Right ventricle myocardium inferior (tissue), 1 donor: ENCODE measurements at regions not wholly inside any gene's neighbourhood (a gene's known extent, or its start where the extent isn't known, plus 50 kb on each side); places are given as distances from the start of the nearest gene placed in this dataset.

Experiments
- ATAC-seq: fragments of 200-7000 bp; cut with Tn5 transposase; one replicate; pipeline ENCODE4 v1.9.1; 2020; ENCODE audit warnings: mild to moderate bottlenecking, moderate library complexity
- DNase-seq: peaks from one replicate; pipeline ENCODE4 v3.0.0; 2021; ENCODE audit errors: missing footprints
- intact Hi-C: fragments of 100-400 bp; cut with DNase I; formaldehyde crosslinking; loops from one replicate; pipeline ENCODE4 v1.11.0; 2022
- donor health status: DM: no; HTN: yes; CAD: no; lungs with severe emphysema.

DNA sequence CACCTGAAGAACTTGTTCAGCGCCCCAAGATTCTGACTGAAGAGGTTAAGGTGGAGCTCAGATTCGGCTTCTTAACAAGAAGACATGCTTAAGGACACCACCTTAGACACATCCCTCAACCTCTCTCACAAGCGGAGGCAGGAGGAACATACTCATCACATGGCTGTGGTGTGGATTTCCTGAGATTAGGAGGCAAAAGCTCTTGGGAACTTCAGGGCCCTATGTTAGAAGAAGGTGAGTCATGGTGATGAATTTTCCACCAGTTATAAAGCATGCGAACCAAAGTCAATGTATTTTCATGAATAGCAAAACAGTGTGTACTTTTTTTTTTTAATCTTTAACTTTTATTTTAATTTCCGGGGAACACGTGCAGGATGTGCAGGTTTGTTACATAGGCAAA, 212.2 kb upstream of the SUCLG2 start:
- DNase-seq (no peak), ATAC-seq (no peak)
- intact Hi-C loops = no loop called here

DNA sequence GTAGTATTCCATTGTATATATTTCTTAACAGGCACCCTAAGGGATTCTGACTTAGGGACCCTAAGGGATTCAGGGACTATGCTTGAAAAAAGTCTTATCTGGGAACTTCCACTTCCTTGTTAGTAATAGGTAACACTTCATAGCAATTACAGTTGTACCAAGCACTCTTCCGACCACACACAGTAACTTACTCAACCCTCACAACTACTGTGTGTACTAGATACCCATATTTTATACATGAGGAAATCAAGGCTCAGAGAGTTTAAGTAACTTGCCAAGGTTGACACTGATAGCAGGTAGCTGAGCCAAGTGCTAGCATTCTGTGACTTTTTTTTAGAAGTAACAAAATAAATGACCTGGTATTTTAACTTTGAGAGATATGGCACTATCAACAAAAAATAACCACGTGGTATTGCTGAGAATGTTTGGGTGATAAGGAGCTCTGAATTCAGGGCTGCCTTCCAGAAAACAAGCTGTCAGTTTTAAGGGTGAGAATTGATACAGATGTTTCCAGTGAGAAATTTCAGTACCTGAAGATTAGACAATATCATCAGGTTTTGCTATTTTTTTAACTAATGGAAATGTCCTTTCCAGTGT, 210.3 kb upstream of the SUCLG2 start:
- intact Hi-C loops = no loop called here
- DNase-seq (no peak), ATAC-seq (peak; percentile 34)

DNA sequence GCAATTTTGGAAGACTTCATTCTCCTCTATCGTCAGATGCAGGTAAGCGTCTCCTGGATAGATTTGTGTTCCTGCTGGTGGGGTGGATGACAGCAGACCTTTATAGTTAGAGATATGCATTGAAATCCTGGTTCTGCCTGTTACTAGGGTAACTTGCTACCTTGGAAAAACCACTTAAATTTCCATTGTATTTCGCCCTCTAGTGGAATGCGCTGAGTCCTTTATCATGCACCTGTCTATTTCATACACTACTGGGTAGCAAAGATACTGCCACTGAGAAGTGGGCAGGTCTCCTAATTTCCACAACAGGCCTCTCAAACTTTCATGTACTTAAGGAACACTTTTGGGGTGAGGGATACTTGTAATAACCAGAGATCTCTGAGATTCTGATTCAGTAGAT, 209.5 kb upstream of the SUCLG2 start:
- ATAC-seq = no peak
- no peak for DNase-seq
- intact Hi-C loops = no loop called here

DNA sequence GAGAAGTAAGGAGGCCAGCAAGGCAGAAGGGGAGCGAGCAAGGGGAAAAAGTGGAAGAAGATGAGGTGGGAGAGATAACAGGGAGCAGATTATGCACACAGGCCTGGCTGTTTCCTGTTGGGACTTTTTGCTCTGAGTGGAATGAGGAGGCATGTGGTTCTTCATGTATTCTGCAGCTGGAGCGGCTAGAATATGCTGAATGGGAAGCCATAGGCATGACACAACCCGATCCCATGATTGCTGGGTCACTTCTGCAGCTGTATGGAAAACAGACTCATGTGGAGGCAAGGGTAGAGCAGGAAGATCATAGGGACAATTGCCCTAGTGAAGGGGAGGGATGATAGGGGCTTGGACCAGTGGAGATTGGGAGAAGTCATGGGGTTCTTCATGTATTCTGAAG, 206.0 kb upstream of the SUCLG2 start:
- ATAC-seq = no peak
- DNase-seq = no peak
- intact Hi-C loops = no loop called here

DNA sequence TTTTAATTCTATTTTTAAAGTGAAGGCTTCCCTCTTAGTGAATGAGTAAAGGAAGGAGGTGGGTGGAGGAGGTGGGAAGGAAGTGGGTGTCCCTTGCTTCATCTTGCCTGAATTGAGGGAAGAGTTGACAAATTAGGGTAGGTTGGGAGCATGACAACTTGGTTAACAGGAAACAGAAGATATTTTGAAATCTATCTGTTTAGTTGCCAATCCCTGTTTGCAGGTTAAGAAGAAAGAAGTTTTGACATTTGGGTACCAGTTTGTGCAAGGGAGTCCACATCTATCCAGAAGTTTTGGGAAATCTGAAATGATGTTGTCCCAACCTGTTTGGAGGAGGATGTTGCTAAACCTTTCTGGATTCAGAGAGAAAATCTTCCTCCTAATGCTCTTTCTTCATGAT, 204.1 kb upstream of the SUCLG2 start:
- intact Hi-C loops = no loop called here
- DNase-seq = no peak
- ATAC-seq = no peak

DNA sequence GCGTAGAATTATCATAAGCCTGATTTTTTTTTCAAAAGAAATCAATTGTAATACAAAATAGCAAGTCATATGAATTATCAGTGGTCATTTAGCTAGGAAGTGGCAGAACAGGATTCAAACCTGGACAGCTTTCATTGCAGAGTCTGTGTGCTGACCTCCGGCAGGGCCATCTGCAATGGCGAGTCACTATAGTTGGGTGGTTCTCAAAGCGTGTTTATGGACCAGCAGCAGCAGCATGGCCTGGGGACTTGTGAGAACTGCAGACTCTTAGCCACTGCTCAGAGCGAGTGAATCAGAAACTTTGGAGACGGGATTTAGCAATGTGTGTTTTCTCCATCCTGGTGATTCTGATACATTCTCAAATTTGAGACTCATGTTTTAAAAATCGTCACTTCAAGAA, 202.3 kb upstream of the SUCLG2 start:
- intact Hi-C loops = no loop called here
- DNase-seq = no peak
- no peak for ATAC-seq

DNA sequence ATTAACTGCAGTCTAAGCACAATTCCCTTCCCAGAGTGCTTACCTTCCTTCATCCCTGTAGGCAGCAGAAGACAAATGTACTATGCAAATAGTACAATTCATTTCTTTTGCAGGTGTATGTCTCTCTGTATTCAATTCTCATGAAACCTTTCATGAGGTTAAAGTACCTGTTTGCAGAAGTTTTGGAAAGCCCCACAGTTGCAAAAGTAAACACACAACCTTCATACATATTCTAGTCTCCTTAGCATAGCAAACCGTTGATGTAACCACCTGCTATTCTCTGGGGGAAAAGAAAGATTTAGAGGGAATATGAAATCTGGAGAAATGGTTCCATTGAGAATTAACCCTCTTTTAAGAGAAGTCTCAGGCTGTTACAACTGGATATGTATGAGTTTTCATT, 200.3 kb upstream of the SUCLG2 start:
- ATAC-seq (no peak), DNase-seq (no peak)
- intact Hi-C loops = no loop called here

DNA sequence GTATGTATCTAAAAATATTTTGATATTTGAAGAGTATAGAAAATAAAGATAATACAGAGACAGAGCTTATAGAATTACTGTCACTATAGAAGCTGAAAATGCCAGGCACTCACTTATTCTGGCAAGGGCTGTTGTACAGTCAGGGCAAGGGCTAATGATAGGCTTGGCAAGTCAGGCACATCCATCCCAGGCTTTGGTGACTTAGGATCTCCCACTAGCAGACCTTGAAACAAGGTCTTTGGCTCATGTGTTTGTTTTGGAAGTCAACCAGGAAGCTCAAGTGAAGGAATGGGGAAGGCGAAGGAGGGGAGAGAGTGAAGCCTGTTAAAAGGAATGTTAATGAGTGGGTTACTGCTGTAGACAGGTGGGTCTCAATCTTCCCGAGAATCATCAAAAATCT, 199.1 kb upstream of the SUCLG2 start:
- ATAC-seq (no peak), DNase-seq (no peak)
- intact Hi-C loops = no loop called here

DNA sequence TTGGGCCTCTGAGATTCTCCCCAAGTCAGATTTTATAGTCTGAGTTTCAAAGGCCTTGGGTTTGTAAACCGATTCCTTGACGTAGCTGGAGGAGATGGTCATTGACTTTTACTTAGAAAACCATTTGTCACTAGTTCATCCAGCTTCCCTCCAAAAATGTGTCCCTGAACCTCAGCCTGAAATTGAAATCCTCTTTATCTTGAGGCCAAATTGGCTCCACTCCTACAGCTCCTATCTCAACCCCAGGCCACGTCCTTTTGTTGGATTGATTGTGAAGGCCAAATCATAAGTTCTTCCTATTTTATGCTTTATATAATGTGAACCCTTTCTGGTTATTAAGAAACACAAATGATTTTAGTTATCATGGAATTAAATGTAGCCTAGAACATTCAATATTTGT, 193.9 kb upstream of the SUCLG2 start:
- intact Hi-C loops = no loop called here
- ATAC-seq (no peak), DNase-seq (no peak)

DNA sequence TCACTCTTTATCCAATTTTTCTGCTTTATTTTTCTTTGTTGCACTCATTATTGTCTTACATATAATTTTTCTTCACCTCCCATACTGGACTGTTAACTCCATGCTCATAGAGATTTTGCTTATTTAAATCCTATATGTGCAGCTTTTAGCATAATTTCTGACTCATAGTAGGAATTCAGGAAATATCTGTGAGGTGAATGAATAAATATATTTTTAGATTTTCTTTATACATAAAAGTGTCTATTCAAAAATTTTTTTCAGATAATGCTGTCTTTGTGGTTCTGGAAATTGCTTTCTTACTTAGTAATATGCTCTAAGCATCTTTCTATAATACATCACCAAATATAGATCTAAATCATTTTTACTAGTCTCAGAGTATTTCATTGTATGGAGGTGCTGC, 191.8 kb upstream of the SUCLG2 start:
- ATAC-seq (no peak), DNase-seq (no peak)
- intact Hi-C loops = no loop called here

DNA sequence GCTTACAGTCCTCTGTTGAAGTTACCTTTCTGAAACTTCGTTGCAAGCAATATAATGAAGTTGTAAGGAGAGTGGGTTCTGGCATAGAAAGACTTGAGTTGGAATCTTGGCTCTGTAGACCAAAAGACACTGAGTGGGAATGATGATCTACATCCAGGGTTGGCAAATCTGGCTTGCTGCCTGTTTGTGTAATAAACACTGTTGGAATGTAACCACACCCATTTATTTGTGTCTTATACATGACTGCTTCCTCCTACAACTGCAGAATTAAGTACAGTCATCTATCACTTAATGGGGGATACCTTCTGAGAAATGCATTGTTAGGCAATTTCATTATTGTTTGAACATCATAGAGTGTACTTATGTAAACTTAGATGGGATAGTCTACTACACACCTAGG, 178.4 kb upstream of the SUCLG2 start:
- intact Hi-C loops = no loop called here
- no peak for DNase-seq
- no peak for ATAC-seq

DNA sequence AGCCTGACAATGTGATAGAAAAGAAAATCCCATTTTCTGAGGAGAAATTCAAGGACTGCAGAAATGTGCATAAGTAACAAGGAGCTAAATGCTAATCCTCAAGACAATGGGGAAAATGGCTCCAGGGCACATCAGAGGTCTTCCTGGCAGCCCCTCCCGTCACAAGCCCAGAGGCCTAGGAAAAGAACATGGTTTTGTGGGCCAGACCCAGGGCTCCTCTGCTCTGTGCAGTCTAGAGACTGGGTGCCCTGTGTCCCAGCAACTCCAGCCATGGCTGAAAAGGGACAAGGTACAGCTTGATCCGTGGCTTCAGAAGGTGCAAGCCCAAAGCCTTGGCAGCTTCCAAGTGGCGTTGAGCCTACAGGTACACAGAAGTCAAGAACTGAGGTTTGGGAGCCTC, 176.8 kb upstream of the SUCLG2 start:
- intact Hi-C loops = no loop called here
- ATAC-seq = no peak
- no peak for DNase-seq

DNA sequence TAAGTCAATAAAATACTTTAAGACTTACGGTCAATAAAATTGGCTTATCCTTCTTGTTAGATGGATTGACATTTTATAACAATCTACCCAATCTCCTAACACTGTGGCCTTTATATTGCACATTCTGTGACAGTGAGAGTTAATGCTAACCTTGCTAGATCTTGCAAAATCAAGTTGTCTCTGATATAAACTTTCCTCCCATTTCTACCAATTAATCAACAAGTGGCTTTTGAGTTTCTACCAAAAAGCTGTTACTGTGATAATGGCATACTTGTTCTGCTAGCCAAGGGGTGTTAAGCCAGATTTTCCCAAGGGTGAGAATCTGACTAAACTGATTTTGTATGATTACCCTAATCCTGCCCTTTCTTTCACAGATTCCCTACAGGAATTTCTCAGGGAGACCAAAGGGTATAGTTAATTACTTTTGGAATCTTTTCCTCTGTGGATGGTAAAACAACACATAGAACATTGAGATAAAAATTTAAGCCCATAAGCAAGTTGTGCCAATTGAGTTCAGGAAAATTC, 174.1 kb upstream of the SUCLG2 start:
- DNase-seq (no peak), ATAC-seq (no peak)
- intact Hi-C loops = no loop called here

DNA sequence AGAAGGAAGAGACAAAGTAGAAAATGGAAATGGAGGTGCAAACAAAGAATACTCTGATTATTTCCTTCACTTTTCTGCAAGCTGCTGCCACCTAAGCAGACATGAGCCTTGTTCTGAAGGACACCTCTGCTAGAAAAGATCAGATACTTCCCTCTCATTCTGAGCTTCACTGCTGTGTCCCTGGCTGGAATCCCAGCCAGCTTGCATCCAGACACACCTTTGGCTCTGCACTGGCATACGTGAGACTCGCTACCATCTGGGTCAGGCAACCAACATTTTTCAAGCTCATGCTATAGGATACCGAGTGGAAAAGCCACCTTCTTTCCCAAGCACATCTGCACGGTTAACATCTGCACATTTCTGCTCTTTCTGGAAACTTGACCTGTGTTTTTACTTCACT, 166.7 kb upstream of the SUCLG2 start:
- DNase-seq = no peak
- no peak for ATAC-seq
- intact Hi-C loops = no loop called here

DNA sequence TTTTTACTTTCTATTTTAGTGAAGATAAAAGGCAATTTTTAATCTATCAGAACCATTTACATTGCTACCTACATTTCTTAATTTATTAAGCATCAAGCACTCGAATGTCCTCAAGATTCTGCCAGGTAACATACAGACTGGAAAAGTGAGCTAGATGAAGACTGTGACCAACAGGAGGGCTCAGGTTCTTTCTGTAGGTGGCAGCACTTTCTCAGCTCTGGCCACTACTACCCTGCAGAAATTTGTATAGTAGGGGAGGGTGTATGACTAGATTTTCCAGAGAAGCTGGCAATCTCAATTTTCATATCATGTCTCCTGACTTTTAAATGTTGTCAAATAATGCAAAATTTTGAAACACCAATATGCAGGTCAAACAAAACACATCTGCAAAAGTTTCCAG, 165.0 kb upstream of the SUCLG2 start:
- DNase-seq (no peak), ATAC-seq (no peak)
- intact Hi-C loops = no loop called here

DNA sequence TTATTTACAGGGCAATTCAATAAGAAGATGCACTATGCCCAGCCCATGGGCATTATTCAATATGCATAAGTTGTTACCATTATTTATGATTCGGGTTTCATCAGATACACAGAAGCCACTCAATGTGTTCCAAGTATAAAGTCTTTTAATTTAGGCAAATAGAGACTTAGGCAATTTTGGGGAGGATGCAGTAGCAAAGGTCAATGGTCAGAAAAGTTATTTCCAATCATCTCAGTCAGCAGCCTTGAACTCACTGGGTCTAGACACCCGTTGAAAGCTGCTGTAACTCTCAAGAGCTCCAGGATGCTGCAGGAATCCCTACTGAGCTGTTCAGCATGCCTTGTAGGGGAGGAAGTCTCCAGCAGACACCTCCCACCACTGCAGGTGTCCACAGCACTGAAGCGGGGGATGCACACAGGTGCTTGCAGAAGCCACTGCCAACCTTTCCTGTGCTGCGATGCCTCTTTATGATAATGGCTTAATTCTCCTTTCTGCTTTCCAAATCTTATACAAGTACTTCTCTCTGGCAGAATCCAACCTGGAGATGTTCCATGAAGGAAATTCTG, 155.0 kb upstream of the SUCLG2 start:
- intact Hi-C loops = no loop called here
- no peak for DNase-seq
- ATAC-seq = no peak

DNA sequence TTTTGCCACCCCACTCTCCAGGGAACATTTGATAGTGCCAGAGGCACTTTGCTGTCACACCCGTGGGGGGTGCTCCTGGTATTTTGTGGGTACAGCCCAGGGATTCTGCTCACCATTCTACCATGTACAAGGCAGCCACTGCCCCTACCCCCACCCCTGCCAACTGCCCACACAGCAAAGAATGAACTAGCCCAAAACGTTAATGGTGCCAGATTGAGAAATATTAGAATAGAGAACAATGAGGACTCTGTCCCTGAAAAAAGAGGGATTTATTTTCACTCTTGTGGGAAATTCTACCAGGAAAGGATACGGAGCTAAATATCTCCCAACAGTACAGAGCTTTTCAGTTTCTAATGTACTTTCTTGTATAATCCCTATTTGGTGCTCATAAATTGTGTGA, 154.5 kb upstream of the SUCLG2 start:
- no peak for DNase-seq
- no peak for ATAC-seq
- intact Hi-C loops = no loop called here

DNA sequence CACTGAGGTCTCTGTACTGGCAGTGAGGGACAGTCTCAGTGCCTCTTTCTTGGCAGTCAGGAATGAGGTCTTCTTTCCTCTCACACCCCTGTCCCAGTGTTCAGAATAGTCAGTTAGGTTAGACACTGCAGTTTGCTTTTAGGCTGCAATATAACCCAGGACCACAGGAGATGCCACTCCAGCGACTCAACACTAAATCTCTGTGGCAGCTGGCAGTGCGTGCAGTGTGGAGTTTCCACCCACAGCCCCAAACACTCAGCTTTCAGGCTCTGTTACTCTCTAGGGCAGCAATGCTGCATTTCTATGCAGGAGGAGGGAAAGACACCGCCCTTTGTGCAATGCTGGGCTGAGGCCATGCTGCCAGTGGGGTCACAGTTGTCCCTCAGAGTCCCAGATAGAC, 150.2 kb upstream of the SUCLG2 start:
- DNase-seq (no peak), ATAC-seq (no peak)
- intact Hi-C loops = no loop called here

DNA sequence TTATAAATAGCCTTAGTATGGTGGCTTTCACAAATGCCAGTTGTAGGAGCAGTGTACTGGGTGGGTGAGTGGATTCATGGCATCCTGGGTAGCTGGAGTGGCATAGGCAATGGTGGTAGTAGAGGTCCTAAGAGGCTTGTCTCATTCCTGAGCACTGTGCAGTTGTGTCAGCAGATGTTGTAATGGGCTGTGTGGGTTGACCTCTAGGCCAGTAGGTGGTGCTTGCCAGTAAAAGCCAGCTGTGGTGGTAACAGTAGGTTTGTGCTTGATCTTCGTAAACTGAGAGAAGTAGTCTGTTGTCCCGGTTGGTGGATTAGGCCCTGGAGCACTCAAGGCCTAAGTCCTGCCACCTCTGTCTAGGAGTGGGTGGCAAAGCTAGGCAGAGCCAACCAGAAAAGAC, 149.7 kb upstream of the SUCLG2 start:
- DNase-seq = no peak
- intact Hi-C loops = no loop called here
- ATAC-seq = no peak

DNA sequence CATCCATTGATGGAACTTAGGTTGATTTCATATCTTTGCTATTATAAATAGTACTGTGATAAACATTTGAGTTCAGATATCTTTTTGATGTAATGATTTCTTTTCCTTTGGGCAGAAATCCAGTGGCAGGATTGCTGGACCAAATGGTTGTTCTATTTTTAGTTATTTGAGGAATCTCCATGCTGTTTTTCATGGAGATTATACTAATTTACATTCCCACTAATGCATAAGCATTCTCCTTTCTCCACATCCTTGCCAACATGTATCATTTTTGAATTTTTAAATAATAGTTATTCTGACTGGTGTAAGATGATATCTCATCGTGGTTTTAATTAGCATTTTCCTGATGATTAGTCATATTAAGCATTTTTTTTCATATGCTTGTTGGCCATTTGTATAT, 144.0 kb upstream of the SUCLG2 start:
- DNase-seq (no peak), ATAC-seq (no peak)
- intact Hi-C loops = no loop called here

DNA sequence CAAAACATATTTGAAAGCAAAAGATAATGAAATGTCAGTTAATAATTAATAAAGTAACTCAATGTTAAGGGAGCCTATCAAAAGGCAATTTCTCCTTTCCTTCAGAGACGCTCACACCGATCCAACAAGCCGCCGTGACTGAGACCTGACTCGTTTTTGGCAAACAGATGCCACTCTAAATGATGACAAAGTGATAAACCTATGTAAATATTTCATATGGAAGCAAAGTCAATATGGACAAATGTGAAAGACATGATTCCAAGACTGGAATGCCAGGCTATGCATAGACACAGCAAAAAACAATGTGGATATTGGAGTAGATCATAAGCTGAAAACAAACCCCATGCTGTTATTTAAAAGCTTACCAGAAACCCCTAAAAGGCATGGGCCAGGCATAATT, 137.2 kb upstream of the SUCLG2 start:
- intact Hi-C loops = loop anchor here (5.0 kb wide), 1 partner anchor 409 kb away; no protein-coding TSS in a partner anchor

More for the DNA sequence above, 137.2 kb upstream of the SUCLG2 start:
- ATAC-seq (no peak), DNase-seq (no peak)
